Limb (tissue), 2 donors: ENCODE measurements at regions not wholly inside any gene's neighbourhood (a gene's known extent, or its start where the extent isn't known, plus 50 kb on each side); places are given as distances from the start of the nearest gene placed in this dataset.
"Not testable (repeated sequence)": the region's sequence is repeated elsewhere in the genome, so short reads cannot be mapped to it uniquely, and the experiment has no call there.

Experiments used
- DNase-seq, 2 donors: peaks; one replicate each; pipeline ENCODE4 v3.0.0-alpha.2; 2016; ENCODE audit errors: extremely low spot score in 2 of 2

DNA sequence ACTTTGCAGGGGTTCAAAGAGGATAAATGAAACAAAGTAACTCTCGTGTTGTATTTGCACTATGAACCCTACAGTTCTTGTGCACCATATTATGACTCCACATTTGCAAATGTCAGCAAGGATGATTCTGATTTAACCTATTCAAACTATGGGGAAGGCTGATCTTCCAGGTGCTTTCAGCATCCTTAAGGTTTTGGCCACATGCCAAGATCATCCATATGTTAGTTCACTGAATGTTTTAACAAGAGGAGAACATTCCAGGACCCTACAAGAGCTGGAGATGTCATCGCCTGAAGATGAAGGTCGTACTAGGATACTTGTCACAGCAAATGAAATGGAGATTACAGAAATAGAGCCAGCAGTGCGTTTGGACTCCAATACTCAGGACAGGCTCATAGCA is 114.2 kb downstream of the DHRS2 start:
- peak in 1 of 2 donors; percentile 2 for DNase-seq

DNA sequence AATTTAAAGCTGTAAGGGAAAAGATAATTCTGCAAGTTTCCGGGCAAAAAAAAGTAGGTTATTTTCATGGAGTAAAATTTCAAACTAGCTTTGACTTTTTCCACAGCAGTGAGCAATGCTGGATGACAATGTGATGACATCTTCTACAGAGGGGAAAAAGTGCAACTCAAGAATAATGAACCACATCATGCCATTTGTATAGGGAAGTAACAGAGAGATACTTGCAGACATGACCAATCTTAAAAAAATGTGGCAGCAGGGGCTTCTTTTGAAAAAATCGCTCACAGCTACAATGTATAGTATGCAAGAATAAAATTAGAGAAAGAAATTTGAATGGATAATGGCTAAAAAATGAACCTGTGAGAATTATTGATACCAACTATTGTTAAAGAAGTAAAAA is 115.5 kb downstream of the DHRS2 start:
- DNase-seq, result no peak

- no peak for DNase-seq
Observed at GRCh38 chr14:23763394-23763793, 127.2 kb downstream of the DHRS2 start.

DNA sequence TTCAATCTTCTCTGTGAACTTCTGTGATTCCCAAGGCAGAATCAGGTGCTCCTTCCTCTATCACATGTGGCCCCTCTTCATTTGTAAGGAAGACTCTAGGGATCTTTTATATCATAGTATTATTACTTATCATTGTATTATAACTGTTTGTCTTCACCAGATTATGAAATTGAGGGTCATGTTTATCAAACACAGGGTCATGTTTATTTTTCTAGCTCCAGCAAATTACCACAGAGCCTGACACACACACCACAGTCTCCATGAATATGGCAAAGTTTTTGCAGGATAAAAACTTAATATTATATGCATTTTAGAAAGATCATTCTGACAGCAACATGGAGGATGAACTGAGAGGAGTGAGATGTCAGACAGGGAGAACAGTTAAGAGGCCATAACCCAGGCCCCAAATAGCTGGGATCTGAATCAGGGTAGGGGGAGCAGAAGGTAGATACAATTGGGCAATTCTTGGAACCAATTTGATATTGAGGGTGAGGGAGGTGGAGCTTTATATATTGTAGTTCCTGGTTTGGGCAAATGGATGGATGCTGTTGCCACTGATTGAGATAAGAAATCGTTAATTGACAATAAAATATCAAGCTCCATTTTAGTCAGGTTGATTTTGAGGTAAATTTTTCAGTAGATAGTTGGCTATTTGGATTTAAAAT is 130.7 kb downstream of the DHRS2 start:
- no peak for DNase-seq

- DNase-seq, result not testable (repeated sequence)
Observed at GRCh38 chr14:23769221-23769728, 133.1 kb downstream of the DHRS2 start.

DNA sequence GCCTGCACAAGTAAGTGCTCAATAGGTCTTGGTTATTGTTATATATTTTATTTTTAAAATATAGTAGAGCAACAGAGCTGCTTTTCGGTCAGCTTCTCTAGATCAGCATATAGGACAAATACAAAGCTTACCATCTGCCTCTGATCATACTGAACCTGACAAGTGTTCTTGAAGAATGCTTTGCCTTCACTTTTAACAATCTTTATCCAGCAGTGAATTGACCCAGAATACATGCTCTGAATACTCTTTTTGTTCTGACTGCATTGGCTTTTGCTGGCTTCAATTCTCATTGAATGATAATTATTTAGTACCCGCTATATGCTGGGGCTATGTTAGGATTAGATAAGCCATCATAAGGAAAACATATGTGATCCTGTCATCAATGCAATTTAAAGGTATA is 137.8 kb downstream of the DHRS2 start:
- DNase-seq, result no peak

GRCh38 chr14:23776296-23776695 is 140.1 kb downstream of the DHRS2 start:
- DNase-seq, result no peak

DNA sequence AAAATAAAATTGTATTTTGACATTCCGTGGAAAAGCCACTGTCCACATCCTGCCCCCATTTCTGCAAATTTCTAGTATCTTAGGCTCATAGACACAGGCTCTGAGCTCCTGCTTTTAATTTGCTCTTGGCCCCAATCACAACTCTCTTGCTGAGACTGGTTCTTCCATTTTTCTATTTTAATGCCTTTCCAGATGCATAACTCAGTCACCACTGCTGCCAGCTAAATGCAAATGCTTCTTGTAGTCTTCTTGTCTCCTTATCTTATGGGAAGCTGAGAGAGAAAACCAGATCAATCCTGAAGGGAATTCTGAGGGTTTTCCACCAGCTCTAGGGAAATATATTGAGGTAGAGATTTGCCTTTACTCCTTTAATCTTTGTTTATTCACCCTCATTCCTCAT is 149.0 kb downstream of the DHRS2 start:
- no peak for DNase-seq

DNA sequence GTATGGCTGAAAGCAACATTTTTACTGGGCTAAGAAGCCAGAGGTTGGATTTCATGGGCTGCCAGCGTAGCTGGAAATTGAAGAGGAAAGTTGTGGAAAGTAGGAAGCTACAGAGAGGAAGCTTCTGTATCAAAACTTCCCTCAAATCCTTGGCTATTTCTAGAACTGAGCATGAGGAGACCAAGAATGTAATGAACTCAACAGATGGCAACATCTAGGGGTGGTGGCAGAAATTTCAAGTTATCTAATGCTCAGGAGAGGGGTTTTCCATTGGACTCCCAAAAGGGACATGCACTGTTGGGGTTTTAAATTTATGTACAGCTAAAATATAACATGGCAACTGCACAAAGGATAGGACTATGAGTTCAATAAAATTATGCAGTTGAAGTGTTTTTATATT is 151.3 kb downstream of the DHRS2 start:
- no peak for DNase-seq

DNA sequence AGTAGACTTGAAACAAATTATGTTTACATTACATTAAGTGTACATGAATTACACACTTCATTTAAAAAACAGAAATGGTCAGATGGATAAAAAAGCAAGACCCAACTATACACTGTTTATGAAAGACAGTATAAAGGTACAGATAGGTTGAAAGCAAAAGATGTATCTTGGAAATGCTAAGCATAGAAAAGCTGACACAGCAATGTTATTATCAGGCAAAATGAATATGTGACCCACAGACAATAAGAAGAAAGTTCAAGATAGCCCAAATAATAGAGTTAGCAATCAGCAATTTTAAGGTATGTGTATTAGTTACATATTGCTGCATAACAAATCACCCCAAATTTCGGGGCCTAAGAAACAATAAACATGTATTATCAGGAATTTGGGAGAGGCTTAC is 153.5 kb downstream of the DHRS2 start:
- DNase-seq, result no peak

DNA sequence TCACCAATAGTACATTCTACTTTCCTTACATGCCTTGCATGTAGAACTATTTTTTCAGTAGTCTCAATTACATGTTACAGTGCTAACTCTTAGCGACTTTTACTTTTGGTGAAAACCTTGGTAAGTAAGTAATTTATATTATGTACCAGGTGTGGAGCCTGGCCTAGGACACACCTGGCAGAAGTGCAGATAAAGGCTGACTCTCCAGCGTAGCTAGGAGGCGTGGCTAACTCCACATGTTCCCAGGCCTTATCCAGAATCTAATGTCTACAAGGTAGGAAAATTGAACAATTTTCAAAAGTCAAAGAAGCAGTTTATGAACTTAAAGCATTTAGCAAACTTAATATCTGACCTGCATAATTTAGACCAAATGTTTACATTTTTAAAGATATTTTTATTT is 157.4 kb downstream of the DHRS2 start:
- DNase-seq, result no peak

GRCh38 chr14:23800811-23801210 is 152.8 kb upstream of the DHRS4 start:
- DNase-seq, result no peak

GRCh38 chr14:23801766-23802165 is 151.8 kb upstream of the DHRS4 start:
- no peak for DNase-seq

- no peak for DNase-seq
Observed at GRCh38 chr14:23804817-23805216, 148.8 kb upstream of the DHRS4 start.

DNA sequence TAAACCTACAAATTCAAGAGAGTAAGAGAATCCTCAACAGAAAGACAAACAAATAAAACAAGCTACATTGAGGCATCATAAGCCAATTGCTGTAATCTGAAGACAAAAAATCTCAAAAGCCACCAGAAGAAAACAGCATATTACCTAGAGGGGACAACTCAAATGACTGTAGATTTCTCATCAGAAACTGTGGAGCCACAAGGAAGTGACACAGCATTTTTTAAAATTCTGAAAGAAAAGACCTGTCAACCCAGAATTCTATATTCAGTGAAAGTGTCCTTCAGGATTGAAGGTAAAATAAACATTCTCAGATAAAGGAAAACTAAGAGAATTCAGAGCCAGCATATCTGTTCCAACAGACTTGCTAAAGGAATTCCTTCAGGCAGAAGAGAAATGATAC is 147.8 kb upstream of the DHRS4 start:
- DNase-seq, result no peak

DNA sequence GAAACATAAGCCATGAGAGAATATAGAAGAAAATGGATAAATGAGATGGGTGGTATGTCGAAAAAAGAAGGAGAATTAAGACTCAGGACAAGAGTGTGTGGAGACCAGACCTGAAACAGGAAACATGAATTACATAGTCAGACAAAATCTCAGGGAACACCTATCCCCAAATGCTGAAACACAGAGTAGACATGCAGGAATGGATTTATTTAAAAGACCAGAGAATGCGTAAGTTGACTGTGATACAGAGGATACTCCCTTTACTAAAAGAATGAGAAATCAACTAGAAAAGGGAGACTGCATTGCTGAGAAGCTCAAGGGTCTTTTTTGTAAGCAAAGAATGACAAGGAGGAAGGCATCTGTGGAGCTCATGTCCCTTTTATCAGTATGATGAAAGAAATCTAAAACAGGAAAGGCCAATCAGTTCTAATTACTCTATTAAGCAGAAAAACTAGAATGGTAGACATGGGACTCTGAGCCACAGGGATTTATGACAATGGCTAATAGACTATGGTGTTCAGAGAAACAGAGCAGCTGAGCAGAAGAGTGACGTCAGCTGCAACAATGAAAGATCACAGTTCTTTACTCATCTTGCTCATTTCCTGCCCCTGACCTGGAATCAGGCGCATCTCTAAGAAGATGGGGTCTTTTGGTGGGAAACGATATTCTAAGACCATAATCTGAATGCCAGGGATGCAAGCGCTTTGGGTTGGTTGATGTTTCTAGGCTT is 138.9 kb upstream of the DHRS4 start:
- DNase-seq, result no peak

GRCh38 chr14:23816371-23816770 is 137.2 kb upstream of the DHRS4 start:
- DNase-seq, result no peak

DNA sequence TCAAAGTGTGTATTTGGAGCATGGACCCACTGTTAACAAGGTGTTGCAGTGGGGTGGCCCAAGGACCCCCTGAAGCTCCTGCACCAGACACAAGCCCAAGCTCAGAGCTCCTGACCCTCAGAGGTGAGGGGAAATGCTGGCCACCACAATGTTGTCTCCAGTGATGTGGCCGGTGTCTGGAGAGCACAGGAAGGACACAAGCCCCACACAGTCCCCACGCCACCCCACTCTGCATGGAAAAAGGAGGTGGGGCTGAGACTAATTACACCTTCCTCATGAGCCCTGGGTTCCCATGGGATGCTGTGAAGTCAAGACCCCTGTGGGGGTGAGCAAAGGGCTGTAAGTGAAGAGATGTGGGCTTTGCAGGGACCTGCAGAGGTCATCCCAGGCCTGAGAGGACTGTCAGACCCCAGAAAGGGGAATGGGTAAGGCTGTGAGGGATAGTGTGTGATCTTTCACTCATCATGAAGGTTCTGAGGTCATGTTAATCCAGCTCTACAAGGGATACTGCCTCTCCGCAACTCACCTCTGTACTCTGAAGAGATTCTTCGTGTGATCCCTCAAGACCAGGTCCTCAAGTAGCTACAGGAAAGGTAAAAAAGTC is 136.3 kb upstream of the DHRS4 start:
- no peak for DNase-seq

- DNase-seq, result no peak
Observed at GRCh38 chr14:23827100-23827892, 126.3 kb upstream of the DHRS4 start.

DNA sequence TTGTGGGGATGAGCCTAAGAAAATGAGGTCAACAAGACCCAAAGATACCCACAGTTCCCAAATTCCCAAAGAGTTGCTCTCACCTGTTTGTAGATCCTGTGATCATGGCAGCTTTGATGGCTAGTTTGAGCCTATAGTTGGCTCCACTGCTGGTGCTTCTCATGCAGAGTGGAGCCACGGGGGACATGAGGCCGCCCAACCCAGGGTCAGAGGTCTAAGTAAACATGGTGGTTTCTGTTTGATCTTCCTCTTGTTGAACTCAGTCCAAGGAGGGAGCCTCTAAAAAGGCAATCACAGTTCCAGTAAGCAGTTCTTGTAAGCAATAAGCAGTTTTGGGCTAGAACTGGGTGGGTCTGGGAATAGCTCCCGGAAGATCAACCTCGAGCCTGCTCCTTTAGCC is 125.6 kb upstream of the DHRS4 start:
- no peak for DNase-seq

- DNase-seq, result no peak
Observed at GRCh38 chr14:23828616-23829015, 125.0 kb upstream of the DHRS4 start.
